ENCODE measurements at regions not wholly inside any gene's neighbourhood (a gene's known extent, or its start where the extent isn't known, plus 50 kb on each side); places are given as distances from the start of the nearest gene placed in this dataset.
A peak's percentile ranks its signal among the peaks of the same experiment; 100 is the strongest.

- no peak for TF ChIP-seq Cebpa-rat (IDR thresholded peaks at IDR 0.05)
- peaks cover 27 to 44% (median 35%) of the 10 kb centered on the region in 11 experiments for H3K9me3 ChIP-seq (replicated peaks in 1 of 11)
- peaks cover 14 to 43% (median 33%) of the 10 kb centered on the region in 10 experiments for H3K4me1 ChIP-seq
- H3K27me3 ChIP-seq, result no peaks in the 10 kb centered on the region
- H3K27ac ChIP-seq, result peak overlapping the region in 7 of 11 experiments; percentile 10 to 80 (median 58); a peak in 11 of 22 replicates
- H3K4me2 ChIP-seq, result peak overlapping the region; percentile 31 to 86 (median 54); a peak in 19 of 22 replicates
- H3K4me3 ChIP-seq, result no peak overlapping the region
- H3K36me3 ChIP-seq, result 0 out of 22 replicates have a peak, but pooled peaks cover 0 to 3% (median 0%) of the 10 kb centered on the region in 11 experiments
- no peaks in the 10 kb centered on the region for H4K20me1 ChIP-seq
- H3K9ac ChIP-seq, result peak overlapping the region in 4 of 11 experiments; percentile 25 to 68 (median 45); a peak in 5 of 22 replicates
Measured at GRCh38 chr16:86018941-86019340, 120.0 kb downstream of the IRF8 start.

- H3K9me3 ChIP-seq (replicated peaks in 1 of 11), result peaks cover 33 to 50% (median 41%) of the 10 kb centered on the region in 11 experiments
- no peak for TF ChIP-seq Cebpa-rat (IDR thresholded peaks at IDR 0.05)
- 0 out of 22 replicates have a peak, but pooled peaks cover 0 to 3% (median 0%) of the 10 kb centered on the region in 11 experiments for H3K36me3 ChIP-seq
- no peaks in the 10 kb centered on the region for H3K27me3 ChIP-seq
- no peak overlapping the region for H3K9ac ChIP-seq
- H4K20me1 ChIP-seq, result no peaks in the 10 kb centered on the region
- peaks cover 14 to 39% (median 33%) of the 10 kb centered on the region in 10 experiments for H3K4me1 ChIP-seq
- no peak overlapping the region; a peak in 1 of 22 replicates for H3K4me2 ChIP-seq
- H3K4me3 ChIP-seq, result no peak overlapping the region
- H3K27ac ChIP-seq, result peak overlapping the region in 3 of 11 experiments; percentile 77 to 80 (median 78); a peak in 5 of 22 replicates
Measured at GRCh38 chr16:86019446-86020047, 120.6 kb downstream of the IRF8 start.

GRCh38 chr16:86020971-86021370 is 122.0 kb downstream of the IRF8 start:
- H3K9me3 ChIP-seq (replicated peaks in 1 of 11), result peaks cover 40 to 60% (median 48%) of the 10 kb centered on the region in 11 experiments

GRCh38 chr16:86022381-86022960 is 123.5 kb downstream of the IRF8 start:
- no peak for TF ChIP-seq Cebpa-rat (IDR thresholded peaks at IDR 0.05)
- peaks cover 24 to 47% (median 30%) of the 10 kb centered on the region in 10 experiments for H3K4me1 ChIP-seq
- 0 out of 22 replicates have a peak, but pooled peaks cover 0 to 8% (median 0%) of the 10 kb centered on the region in 11 experiments for H3K36me3 ChIP-seq
- H3K4me3 ChIP-seq, result no peak overlapping the region
- no peak overlapping the region for H3K9ac ChIP-seq
- no peaks in the 10 kb centered on the region for H4K20me1 ChIP-seq
- H3K9me3 ChIP-seq (replicated peaks in 1 of 11), result peaks cover 40 to 60% (median 48%) of the 10 kb centered on the region in 11 experiments
- no peaks in the 10 kb centered on the region for H3K27me3 ChIP-seq
- no peak overlapping the region for H3K27ac ChIP-seq
- no peak overlapping the region for H3K4me2 ChIP-seq

More at GRCh38 chr16:86020971-86021370, 122.0 kb downstream of the IRF8 start:
- TF ChIP-seq Cebpa-rat (IDR thresholded peaks at IDR 0.05), result no peak
- peak overlapping the region in 3 of 11 experiments; percentile 1 to 16 (median 8); a peak in 1 of 22 replicates for H3K4me2 ChIP-seq
- H3K4me3 ChIP-seq, result no peak overlapping the region
- no peak overlapping the region for H3K9ac ChIP-seq
- peaks cover 23 to 42% (median 29%) of the 10 kb centered on the region in 10 experiments for H3K4me1 ChIP-seq
- no peaks in the 10 kb centered on the region for H4K20me1 ChIP-seq
- no peak overlapping the region for H3K27ac ChIP-seq
- 0 out of 22 replicates have a peak, but pooled peaks cover 0 to 8% (median 0%) of the 10 kb centered on the region in 11 experiments for H3K36me3 ChIP-seq
- no peaks in the 10 kb centered on the region for H3K27me3 ChIP-seq

GRCh38 chr16:86024210-86024609 is 125.2 kb downstream of the IRF8 start:
- Histone ChIP-seq H3K4me3 (no peak overlapping the region), H3K27ac (no peak overlapping the region), H3K36me3 (0 out of 22 replicates have a peak, but pooled peaks cover 0 to 8% (median 0%) of the 10 kb centered on the region in 11 experiments), H3K9ac (no peak overlapping the region), H3K9me3 (replicated peaks in 1 of 11) (peaks cover 40 to 57% (median 49%) of the 10 kb centered on the region in 11 experiments), H3K4me1 (peaks cover 13 to 37% (median 20%) of the 10 kb centered on the region in 10 experiments), H4K20me1 (no peaks in the 10 kb centered on the region), H3K4me2 (no peak overlapping the region), H3K27me3 (no peaks in the 10 kb centered on the region)
- no peak for TF ChIP-seq Cebpa-rat (IDR thresholded peaks at IDR 0.05)

- Histone ChIP-seq H3K4me2 (peak overlapping the region; percentile 6 to 71 (median 64); a peak in 20 of 22 replicates), H3K36me3 (0 out of 22 replicates have a peak, but pooled peaks cover 0 to 8% (median 0%) of the 10 kb centered on the region in 11 experiments), H3K27me3 (no peaks in the 10 kb centered on the region), H3K27ac (peak overlapping the region in 7 of 11 experiments; percentile 7 to 54 (median 23); a peak in 10 of 22 replicates), H3K4me1 (peaks cover 20 to 49% (median 30%) of the 10 kb centered on the region in 10 experiments), H3K9ac (peak overlapping the region in 4 of 11 experiments; percentile 4 to 31 (median 18); a peak in 2 of 22 replicates), H4K20me1 (no peaks in the 10 kb centered on the region), H3K9me3 (replicated peaks in 1 of 11) (peaks cover 27 to 44% (median 38%) of the 10 kb centered on the region in 11 experiments), H3K4me3 (no peak overlapping the region)
- TF ChIP-seq Cebpa-rat (IDR thresholded peaks at IDR 0.05), result no peak
Measured at GRCh38 chr16:86025706-86026105, 126.7 kb downstream of the IRF8 start.

- Histone ChIP-seq H4K20me1 (no peaks in the 10 kb centered on the region), H3K4me1 (peaks cover 20 to 42% (median 30%) of the 10 kb centered on the region in 10 experiments), H3K9ac (peak overlapping the region in 3 of 11 experiments; percentile 16 to 31 (median 19); a peak in 3 of 22 replicates), H3K4me3 (no peak overlapping the region), H3K27ac (peak overlapping the region in 7 of 11 experiments; percentile 7 to 54 (median 23); a peak in 10 of 22 replicates), H3K36me3 (0 out of 22 replicates have a peak, but pooled peaks cover 0 to 8% (median 0%) of the 10 kb centered on the region in 11 experiments), H3K9me3 (replicated peaks in 1 of 11) (peaks cover 27 to 44% (median 36%) of the 10 kb centered on the region in 11 experiments), H3K4me2 (peak overlapping the region; percentile 6 to 71 (median 64); a peak in 20 of 22 replicates), H3K27me3 (no peaks in the 10 kb centered on the region)
- TF ChIP-seq Cebpa-rat (IDR thresholded peaks at IDR 0.05), result no peak
Measured at GRCh38 chr16:86026171-86026910, 127.4 kb downstream of the IRF8 start.

GRCh38 chr16:86026916-86027315 is 128.0 kb downstream of the IRF8 start:
- Histone ChIP-seq H3K27ac (no peak overlapping the region), H3K9me3 (replicated peaks in 1 of 11) (peaks cover 27 to 44% (median 36%) of the 10 kb centered on the region in 11 experiments), H3K4me2 (peak overlapping the region in 2 of 11 experiments; percentile 71; a peak in 1 of 22 replicates), H3K4me1 (peaks cover 20 to 39% (median 31%) of the 10 kb centered on the region in 10 experiments), H3K9ac (no peak overlapping the region), H3K4me3 (no peak overlapping the region), H4K20me1 (no peaks in the 10 kb centered on the region), H3K36me3 (0 out of 22 replicates have a peak, but pooled peaks cover 0 to 8% (median 0%) of the 10 kb centered on the region in 11 experiments), H3K27me3 (peaks cover 0 to 2% (median 0%) of the 10 kb centered on the region in 11 experiments; a peak in 2 of 22 replicates)
- no peak for TF ChIP-seq Cebpa-rat (IDR thresholded peaks at IDR 0.05)

All from BLaER1 treated with 17β-estradiol and CSF1 and Interleukin-3, amounts not matched to agents 10 nM and 100 nM (cell line).